Liver (tissue), 8 donors: ENCODE measurements at regions not wholly inside any gene's neighbourhood (a gene's known extent, or its start where the extent isn't known, plus 50 kb on each side); places are given as distances from the start of the nearest gene placed in this dataset.

Source experiments
- DNase-seq: peaks from one replicate; pipeline ENCODE4 v3.0.0-alpha.2; 2017; ENCODE audit warnings: low spot score
- H3K27ac ChIP-seq, 2 donors: one replicate each; pipeline ENCODE4 v1.7.0; 2013; ENCODE audit warnings: inconsistent platforms in 2 of 2, low read length in 2 of 2, control low read depth in 1 of 2, low read depth in 1 of 2, mild to moderate bottlenecking in 1 of 2
- H3K27me3 ChIP-seq, 4 donors: one replicate each; pipeline versions ENCODE4 v1.6.1 to v1.7.0; 2013; ENCODE audit warnings: low read length in 3 of 4, inconsistent platforms in 1 of 4, mild to moderate bottlenecking in 1 of 4, moderate library complexity in 1 of 4; ENCODE audit not compliant: control insufficient read depth in 4 of 4, insufficient read depth in 4 of 4
- H3K36me3 ChIP-seq, 4 donors: one replicate each; pipeline versions ENCODE4 v1.6.1 to v1.7.0; 2013; ENCODE audit warnings: low read length in 3 of 4, mild to moderate bottlenecking in 3 of 4, low read depth in 1 of 4, moderate library complexity in 1 of 4; ENCODE audit not compliant: control insufficient read depth in 4 of 4, insufficient read depth in 3 of 4
- H3K4me1 ChIP-seq, 4 donors: one replicate each; pipeline versions ENCODE4 v1.6.1 to v1.7.0; 2013; ENCODE audit warnings: low read length in 3 of 4, mild to moderate bottlenecking in 3 of 4, moderate library complexity in 1 of 4; ENCODE audit not compliant: control insufficient read depth in 4 of 4, insufficient read depth in 4 of 4
- H3K4me3 ChIP-seq, 3 donors: one replicate each; pipeline versions ENCODE4 v1.6.1 to v1.7.0; 2013; ENCODE audit warnings: low read length in 3 of 3, control low read depth in 1 of 3, low read depth in 1 of 3, mild to moderate bottlenecking in 1 of 3
- H3K9ac ChIP-seq, 2 donors: one replicate each; pipeline ENCODE4 v1.7.0; 2013; ENCODE audit warnings: low read length in 2 of 2, mild to moderate bottlenecking in 2 of 2, moderate library complexity in 2 of 2, control low read depth in 1 of 2, low read depth in 1 of 2
- H3K9me3 ChIP-seq, 4 donors: one replicate each; pipeline versions ENCODE4 v1.6.1 to v1.7.0; 2013; ENCODE audit warnings: low read length in 3 of 4; ENCODE audit not compliant: control insufficient read depth in 4 of 4
- ATF3 ChIP-seq: IDR thresholded peaks from 2 replicates; pipeline ENCODE4 v1.6.1; 2016; ENCODE audit warnings: antibody characterized with exemption
- CTCF ChIP-seq: fragments of 150-350 bp; IDR thresholded peaks from 2 replicates; pipeline ENCODE4 v1.5.1; 2017; ENCODE audit warnings: improper control_type of control experiment, low read depth, low read length; ENCODE audit not compliant: missing input control
- EGR1 ChIP-seq, 2 donors: IDR thresholded peaks; 2 replicates each; pipeline ENCODE4 v1.6.1; 2016 to 2018; ENCODE audit warnings: antibody characterized with exemption in 2 of 2, low read depth in 2 of 2
- FOXA1 ChIP-seq: IDR thresholded peaks from 2 replicates; pipeline ENCODE4 v1.6.1; 2016; ENCODE audit warnings: antibody characterized with exemption
- FOXA2 ChIP-seq: IDR thresholded peaks from 2 replicates; pipeline ENCODE4 v1.6.1; 2016; ENCODE audit warnings: antibody characterized with exemption
- GABPA ChIP-seq, 2 donors: IDR thresholded peaks in 1 of 2; conservative IDR thresholded peaks in 1 of 2; 2 replicates each; pipeline ENCODE4 v1.6.1; 2016; ENCODE audit warnings: antibody characterized with exemption in 2 of 2, mild to moderate bottlenecking in 1 of 2, moderate library complexity in 1 of 2
- HNF4A ChIP-seq, 2 donors: conservative IDR thresholded peaks; 2 replicates each; pipeline ENCODE4 v1.6.1; 2016; ENCODE audit warnings: antibody characterized with exemption in 2 of 2, mild to moderate bottlenecking in 2 of 2
- HNF4G ChIP-seq: IDR thresholded peaks from 2 replicates; pipeline ENCODE4 v1.6.1; 2016; ENCODE audit warnings: antibody characterized with exemption
- JUND ChIP-seq, 2 donors: IDR thresholded peaks; 2 replicates each; pipeline ENCODE4 v1.6.1; 2016; ENCODE audit warnings: antibody characterized with exemption in 2 of 2
- NR2F2 ChIP-seq: IDR thresholded peaks from 2 replicates; pipeline ENCODE4 v1.6.1; 2016; ENCODE audit warnings: antibody characterized with exemption
- RAD21 ChIP-seq, 2 donors: IDR thresholded peaks; 2 replicates each; pipeline ENCODE4 v1.6.1; 2016; ENCODE audit warnings: antibody characterized with exemption in 2 of 2, mild to moderate bottlenecking in 2 of 2
- RXRA ChIP-seq, 2 donors: IDR thresholded peaks; 2 replicates each; pipeline ENCODE4 v1.6.1; 2017 to 2018; ENCODE audit warnings: antibody characterized with exemption in 2 of 2, mild to moderate bottlenecking in 1 of 2
- SP1 ChIP-seq: IDR thresholded peaks from 2 replicates; pipeline ENCODE4 v1.6.1; 2018; ENCODE audit warnings: antibody characterized with exemption, mild to moderate bottlenecking
- TAF1 ChIP-seq: conservative IDR thresholded peaks from 2 replicates; pipeline ENCODE4 v1.6.1; 2016; ENCODE audit warnings: antibody characterized with exemption, mild to moderate bottlenecking
- YY1 ChIP-seq: IDR thresholded peaks from 2 replicates; pipeline ENCODE4 v1.6.1; 2016; ENCODE audit warnings: antibody characterized with exemption, mild to moderate bottlenecking
- ZBTB33 ChIP-seq: IDR thresholded peaks from 2 replicates; pipeline ENCODE4 v1.6.1; 2016; ENCODE audit warnings: antibody characterized with exemption
- WGBS: extraction: QIAGEN DNeasy Blood & Tissue Kit; methylation state at CpG from one replicate; pipeline ENCODE4 v1.1.7; 2013; 5-methylcytosine and 5-hydroxymethylcytosine counted together
- TF ChIP-seq, protein P1 (sequence below): IDR thresholded peaks from 2 replicates; pipeline ENCODE4 v1.6.1; 2016; ENCODE audit warnings: antibody characterized with exemption
- TF ChIP-seq, protein P2 (sequence below): IDR thresholded peaks from 2 replicates; pipeline ENCODE4 v1.6.1; 2016; ENCODE audit warnings: antibody characterized with exemption, mild to moderate bottlenecking
- donor health status: healthy.
- donor health status: healthy.
- donor health status: healthy.
- donor health status: healthy.
- donor health status: healthy.

DNA sequence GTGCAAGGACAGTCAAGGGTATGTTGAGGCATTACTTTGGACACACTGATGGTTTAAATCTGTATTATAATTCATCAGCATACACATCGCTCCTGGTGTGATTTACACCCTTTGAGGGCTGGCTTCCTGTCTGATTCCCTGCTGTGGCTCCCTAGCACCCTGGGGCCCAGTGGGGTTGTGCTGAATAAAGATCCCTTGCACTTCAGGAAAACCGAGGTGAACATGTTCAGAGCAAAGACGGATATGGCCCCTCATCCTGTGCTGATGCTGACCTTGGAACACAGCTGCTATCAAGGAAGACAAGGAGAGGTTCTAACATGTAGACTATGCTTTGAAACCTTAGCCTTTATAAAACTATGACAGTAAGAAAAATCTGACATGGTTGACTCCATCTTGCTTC lies 84.6 kb upstream of the UNC5B start:
- H3K4me1 ChIP-seq, result no peaks in the 10 kb centered on the region
- 82% methylated on average over 3 of the region's 3 CpGs for WGBS
- no peak overlapping the region for H3K27ac ChIP-seq
- H3K9me3 ChIP-seq, result peaks cover 0 to 3% (median 0%) of the 10 kb centered on the region in 4 donors
- no peak for DNase-seq
- H3K9ac ChIP-seq, result no peak overlapping the region
- peaks cover 0 to 10% (median 1%) of the 10 kb centered on the region in 4 donors for H3K27me3 ChIP-seq
- no peak overlapping the region for H3K4me3 ChIP-seq
- no peak for TF ChIP-seq EGR1 (IDR thresholded peaks at IDR 0.05; ENCODE audit: low read depth in 2 of 2)
- TF ChIP-seq, protein P1, sequence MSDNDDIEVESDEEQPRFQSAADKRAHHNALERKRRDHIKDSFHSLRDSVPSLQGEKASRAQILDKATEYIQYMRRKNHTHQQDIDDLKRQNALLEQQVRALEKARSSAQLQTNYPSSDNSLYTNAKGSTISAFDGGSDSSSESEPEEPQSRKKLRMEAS, result no peak
- TF ChIP-seq FOXA2, result no peak
- TF ChIP-seq RXRA (IDR thresholded peaks at IDR 0.05), result no peak
- TF ChIP-seq RAD21 (IDR thresholded peaks at IDR 0.05), result no peak
- no peak for TF ChIP-seq SP1
- TF ChIP-seq HNF4G, result no peak
- TF ChIP-seq JUND (IDR thresholded peaks at IDR 0.05), result no peak
- TF ChIP-seq, protein P2, sequence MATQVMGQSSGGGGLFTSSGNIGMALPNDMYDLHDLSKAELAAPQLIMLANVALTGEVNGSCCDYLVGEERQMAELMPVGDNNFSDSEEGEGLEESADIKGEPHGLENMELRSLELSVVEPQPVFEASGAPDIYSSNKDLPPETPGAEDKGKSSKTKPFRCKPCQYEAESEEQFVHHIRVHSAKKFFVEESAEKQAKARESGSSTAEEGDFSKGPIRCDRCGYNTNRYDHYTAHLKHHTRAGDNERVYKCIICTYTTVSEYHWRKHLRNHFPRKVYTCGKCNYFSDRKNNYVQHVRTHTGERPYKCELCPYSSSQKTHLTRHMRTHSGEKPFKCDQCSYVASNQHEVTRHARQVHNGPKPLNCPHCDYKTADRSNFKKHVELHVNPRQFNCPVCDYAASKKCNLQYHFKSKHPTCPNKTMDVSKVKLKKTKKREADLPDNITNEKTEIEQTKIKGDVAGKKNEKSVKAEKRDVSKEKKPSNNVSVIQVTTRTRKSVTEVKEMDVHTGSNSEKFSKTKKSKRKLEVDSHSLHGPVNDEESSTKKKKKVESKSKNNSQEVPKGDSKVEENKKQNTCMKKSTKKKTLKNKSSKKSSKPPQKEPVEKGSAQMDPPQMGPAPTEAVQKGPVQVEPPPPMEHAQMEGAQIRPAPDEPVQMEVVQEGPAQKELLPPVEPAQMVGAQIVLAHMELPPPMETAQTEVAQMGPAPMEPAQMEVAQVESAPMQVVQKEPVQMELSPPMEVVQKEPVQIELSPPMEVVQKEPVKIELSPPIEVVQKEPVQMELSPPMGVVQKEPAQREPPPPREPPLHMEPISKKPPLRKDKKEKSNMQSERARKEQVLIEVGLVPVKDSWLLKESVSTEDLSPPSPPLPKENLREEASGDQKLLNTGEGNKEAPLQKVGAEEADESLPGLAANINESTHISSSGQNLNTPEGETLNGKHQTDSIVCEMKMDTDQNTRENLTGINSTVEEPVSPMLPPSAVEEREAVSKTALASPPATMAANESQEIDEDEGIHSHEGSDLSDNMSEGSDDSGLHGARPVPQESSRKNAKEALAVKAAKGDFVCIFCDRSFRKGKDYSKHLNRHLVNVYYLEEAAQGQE, result no peak
- TF ChIP-seq NR2F2, result no peak
- no peaks in the 10 kb centered on the region for H3K36me3 ChIP-seq

- TF ChIP-seq ATF3 (no peak), HNF4G (no peak), TAF1 (no peak), RAD21 (IDR thresholded peaks at IDR 0.05) (no peak), NR2F2 (no peak), HNF4A (conservative IDR thresholded peaks at IDR 0.05) (no peak), GABPA (IDR thresholded peaks at IDR 0.05 in 1 of 2, conservative IDR thresholded peaks at IDR 0.05 in 1 of 2) (no peak), CTCF (no peak), JUND (IDR thresholded peaks at IDR 0.05) (no peak), FOXA2 (no peak), EGR1 (IDR thresholded peaks at IDR 0.05; ENCODE audit: low read depth in 2 of 2) (no peak), FOXA1 (no peak), ZBTB33 (no peak), RXRA (IDR thresholded peaks at IDR 0.05) (no peak), YY1 (no peak)
- TF ChIP-seq, protein P2, result no peak
- TF ChIP-seq, protein P1, result no peak
- DNase-seq, result no peak
- WGBS, result 40% methylated on average over 7 of the region's 7 CpGs
These were observed 83.9 kb upstream of the UNC5B start for GRCh38 chr10:71128311-71128980.

More at GRCh38 chr10:71128311-71128980, 83.9 kb upstream of the UNC5B start:
- no peak overlapping the region for H3K4me3 ChIP-seq
- H3K27ac ChIP-seq, result no peak overlapping the region
- H3K9ac ChIP-seq, result no peak overlapping the region
- no peaks in the 10 kb centered on the region for H3K9me3 ChIP-seq
- H3K4me1 ChIP-seq, result no peaks in the 10 kb centered on the region
- H3K27me3 ChIP-seq, result peaks cover 0 to 10% (median 1%) of the 10 kb centered on the region in 4 donors
- H3K36me3 ChIP-seq, result no peaks in the 10 kb centered on the region
